ENCODE measurements at regions not wholly inside any gene's neighbourhood (a gene's known extent, or its start where the extent isn't known, plus 50 kb on each side); places are given as distances from the start of the nearest gene placed in this dataset.

- no peak for TF ChIP-seq CTCF (IDR thresholded peaks at IDR 0.05)
- TF ChIP-seq POLR2A (IDR thresholded peaks at IDR 0.05), result no peak
These were observed 270.8 kb downstream of the BCL11B start for GRCh38 chr14:99001241-99001640.
